SK-N-SH (cell line): ENCODE measurements at regions not wholly inside any gene's neighbourhood (a gene's known extent, or its start where the extent isn't known, plus 50 kb on each side); places are given as distances from the start of the nearest gene placed in this dataset.
"Not testable (repeated sequence)": the region's sequence is repeated elsewhere in the genome, so short reads cannot be mapped to it uniquely, and the experiment has no call there.

Source experiments
- ELF1 ChIP-seq: IDR thresholded peaks from 2 replicates; pipeline ENCODE4 v1.4.0; 2012
- EZH2phosphoT487 ChIP-seq: fragments of 200-600 bp; sonication (generic); IDR thresholded peaks from 2 replicates; pipeline ENCODE4 v1.6.1; 2017; ENCODE audit warnings: low read depth, mixed run types, mild to moderate bottlenecking, antibody characterized with exemption, moderate library complexity, borderline replicate concordance
- NRF1 ChIP-seq: IDR thresholded peaks from 2 replicates; pipeline ENCODE4 v1.6.1; 2012; ENCODE audit warnings: low read depth, mild to moderate bottlenecking, low read length
- RCOR1 ChIP-seq: fragments of 150-350 bp; IDR thresholded peaks from 2 replicates; pipeline ENCODE4 v1.6.1; 2017; ENCODE audit warnings: antibody characterized with exemption, low read length
- TAF1 ChIP-seq: IDR thresholded peaks from 2 replicates; pipeline ENCODE4 v1.6.1; 2012; ENCODE audit warnings: low read depth, mild to moderate bottlenecking, low read length, moderate library complexity, borderline replicate concordance
- TCF12 ChIP-seq: IDR thresholded peaks from 2 replicates; pipeline ENCODE4 v1.4.0; 2012
- TF ChIP-seq, protein P1 (sequence below): IDR thresholded peaks from 2 replicates; pipeline ENCODE4 v1.4.0; 2012; ENCODE audit warnings: low read depth, borderline replicate concordance
- TF ChIP-seq, protein P2 (sequence below): fragments of 200-600 bp; sonication (generic); IDR thresholded peaks from 2 replicates; pipeline ENCODE4 v1.6.1; 2017; ENCODE audit warnings: antibody characterized with exemption, mild to moderate bottlenecking, moderate library complexity
- TF ChIP-seq, protein P3 (sequence below): IDR thresholded peaks from 2 replicates; pipeline ENCODE4 v1.6.1; 2012; ENCODE audit warnings: mild to moderate bottlenecking, low read depth, low read length, moderate library complexity
- TF ChIP-seq, protein P4 (sequence below): IDR thresholded peaks from 2 replicates; pipeline ENCODE4 v1.4.0; 2012; ENCODE audit warnings: low read depth

- TF ChIP-seq RCOR1, TAF1, TCF12, ELF1, EZH2phosphoT487, NRF1: not testable (repeated sequence)
- TF ChIP-seq, protein P1, sequence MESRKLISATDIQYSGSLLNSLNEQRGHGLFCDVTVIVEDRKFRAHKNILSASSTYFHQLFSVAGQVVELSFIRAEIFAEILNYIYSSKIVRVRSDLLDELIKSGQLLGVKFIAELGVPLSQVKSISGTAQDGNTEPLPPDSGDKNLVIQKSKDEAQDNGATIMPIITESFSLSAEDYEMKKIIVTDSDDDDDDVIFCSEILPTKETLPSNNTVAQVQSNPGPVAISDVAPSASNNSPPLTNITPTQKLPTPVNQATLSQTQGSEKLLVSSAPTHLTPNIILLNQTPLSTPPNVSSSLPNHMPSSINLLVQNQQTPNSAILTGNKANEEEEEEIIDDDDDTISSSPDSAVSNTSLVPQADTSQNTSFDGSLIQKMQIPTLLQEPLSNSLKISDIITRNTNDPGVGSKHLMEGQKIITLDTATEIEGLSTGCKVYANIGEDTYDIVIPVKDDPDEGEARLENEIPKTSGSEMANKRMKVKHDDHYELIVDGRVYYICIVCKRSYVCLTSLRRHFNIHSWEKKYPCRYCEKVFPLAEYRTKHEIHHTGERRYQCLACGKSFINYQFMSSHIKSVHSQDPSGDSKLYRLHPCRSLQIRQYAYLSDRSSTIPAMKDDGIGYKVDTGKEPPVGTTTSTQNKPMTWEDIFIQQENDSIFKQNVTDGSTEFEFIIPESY, result not testable (repeated sequence)
- TF ChIP-seq, protein P2, sequence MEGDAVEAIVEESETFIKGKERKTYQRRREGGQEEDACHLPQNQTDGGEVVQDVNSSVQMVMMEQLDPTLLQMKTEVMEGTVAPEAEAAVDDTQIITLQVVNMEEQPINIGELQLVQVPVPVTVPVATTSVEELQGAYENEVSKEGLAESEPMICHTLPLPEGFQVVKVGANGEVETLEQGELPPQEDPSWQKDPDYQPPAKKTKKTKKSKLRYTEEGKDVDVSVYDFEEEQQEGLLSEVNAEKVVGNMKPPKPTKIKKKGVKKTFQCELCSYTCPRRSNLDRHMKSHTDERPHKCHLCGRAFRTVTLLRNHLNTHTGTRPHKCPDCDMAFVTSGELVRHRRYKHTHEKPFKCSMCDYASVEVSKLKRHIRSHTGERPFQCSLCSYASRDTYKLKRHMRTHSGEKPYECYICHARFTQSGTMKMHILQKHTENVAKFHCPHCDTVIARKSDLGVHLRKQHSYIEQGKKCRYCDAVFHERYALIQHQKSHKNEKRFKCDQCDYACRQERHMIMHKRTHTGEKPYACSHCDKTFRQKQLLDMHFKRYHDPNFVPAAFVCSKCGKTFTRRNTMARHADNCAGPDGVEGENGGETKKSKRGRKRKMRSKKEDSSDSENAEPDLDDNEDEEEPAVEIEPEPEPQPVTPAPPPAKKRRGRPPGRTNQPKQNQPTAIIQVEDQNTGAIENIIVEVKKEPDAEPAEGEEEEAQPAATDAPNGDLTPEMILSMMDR, result not testable (repeated sequence)
- TF ChIP-seq, protein P3, sequence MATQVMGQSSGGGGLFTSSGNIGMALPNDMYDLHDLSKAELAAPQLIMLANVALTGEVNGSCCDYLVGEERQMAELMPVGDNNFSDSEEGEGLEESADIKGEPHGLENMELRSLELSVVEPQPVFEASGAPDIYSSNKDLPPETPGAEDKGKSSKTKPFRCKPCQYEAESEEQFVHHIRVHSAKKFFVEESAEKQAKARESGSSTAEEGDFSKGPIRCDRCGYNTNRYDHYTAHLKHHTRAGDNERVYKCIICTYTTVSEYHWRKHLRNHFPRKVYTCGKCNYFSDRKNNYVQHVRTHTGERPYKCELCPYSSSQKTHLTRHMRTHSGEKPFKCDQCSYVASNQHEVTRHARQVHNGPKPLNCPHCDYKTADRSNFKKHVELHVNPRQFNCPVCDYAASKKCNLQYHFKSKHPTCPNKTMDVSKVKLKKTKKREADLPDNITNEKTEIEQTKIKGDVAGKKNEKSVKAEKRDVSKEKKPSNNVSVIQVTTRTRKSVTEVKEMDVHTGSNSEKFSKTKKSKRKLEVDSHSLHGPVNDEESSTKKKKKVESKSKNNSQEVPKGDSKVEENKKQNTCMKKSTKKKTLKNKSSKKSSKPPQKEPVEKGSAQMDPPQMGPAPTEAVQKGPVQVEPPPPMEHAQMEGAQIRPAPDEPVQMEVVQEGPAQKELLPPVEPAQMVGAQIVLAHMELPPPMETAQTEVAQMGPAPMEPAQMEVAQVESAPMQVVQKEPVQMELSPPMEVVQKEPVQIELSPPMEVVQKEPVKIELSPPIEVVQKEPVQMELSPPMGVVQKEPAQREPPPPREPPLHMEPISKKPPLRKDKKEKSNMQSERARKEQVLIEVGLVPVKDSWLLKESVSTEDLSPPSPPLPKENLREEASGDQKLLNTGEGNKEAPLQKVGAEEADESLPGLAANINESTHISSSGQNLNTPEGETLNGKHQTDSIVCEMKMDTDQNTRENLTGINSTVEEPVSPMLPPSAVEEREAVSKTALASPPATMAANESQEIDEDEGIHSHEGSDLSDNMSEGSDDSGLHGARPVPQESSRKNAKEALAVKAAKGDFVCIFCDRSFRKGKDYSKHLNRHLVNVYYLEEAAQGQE, result not testable (repeated sequence)
- TF ChIP-seq, protein P4, sequence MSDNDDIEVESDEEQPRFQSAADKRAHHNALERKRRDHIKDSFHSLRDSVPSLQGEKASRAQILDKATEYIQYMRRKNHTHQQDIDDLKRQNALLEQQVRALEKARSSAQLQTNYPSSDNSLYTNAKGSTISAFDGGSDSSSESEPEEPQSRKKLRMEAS, result not testable (repeated sequence)
Measured at GRCh38 chr5:34466519-34467388, 189.4 kb upstream of the RAI14 start.
